ENCODE measurements at regions not wholly inside any gene's neighbourhood (a gene's known extent, or its start where the extent isn't known, plus 50 kb on each side); places are given as distances from the start of the nearest gene placed in this dataset.

DNA sequence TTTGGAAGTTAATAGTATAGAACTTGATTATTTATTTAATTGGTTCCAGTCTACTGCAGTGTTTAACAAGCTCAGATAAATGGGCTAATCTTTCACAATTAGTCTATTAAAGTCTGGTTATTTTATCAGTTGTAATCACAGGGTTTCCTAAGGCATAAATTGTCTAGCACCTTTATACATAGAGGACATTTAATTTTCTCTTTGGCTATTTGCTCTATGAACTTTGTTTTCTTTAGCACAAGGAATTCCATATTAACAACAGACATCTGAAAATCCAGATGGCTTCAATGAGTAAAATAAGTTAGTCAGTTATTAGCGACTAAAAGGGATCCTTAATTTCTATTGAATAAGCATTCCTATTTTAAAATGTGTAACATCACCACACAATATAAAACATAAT, 1350.8 kb upstream of the SLC10A2 start:
- Histone ChIP-seq H3K4me1 (ENCODE audit: control insufficient read depth, insufficient read depth, low read length) (no peaks in the 10 kb centered on the region), H4K91ac (ENCODE audit: insufficient read depth, low read depth, low read length) (no peak overlapping the region), H4K5ac (ENCODE audit: low read depth, low read length) (no peak overlapping the region), H3K23ac (ENCODE audit: low read depth, low read length) (no peak overlapping the region), H3K4ac (ENCODE audit: low read depth, low read length) (no peak overlapping the region), H2AK9ac (replicated peaks; ENCODE audit: low read depth, low read length, poor library complexity) (no peak overlapping the region), H4K8ac (ENCODE audit: low read depth in 2 of 2, low read length in 2 of 2) (no peak overlapping the region), H3K79me1 (ENCODE audit: low read depth in 1 of 2, low read length in 2 of 2) (no peaks in the 10 kb centered on the region), H3K14ac (replicated peaks; ENCODE audit: low read depth, low read length) (no peak overlapping the region), H2BK20ac (ENCODE audit: low read depth, low read length) (no peak overlapping the region), H3K4me3 (ENCODE audit: insufficient read depth, low read depth, low read length) (no peak overlapping the region), H3K4me2 (ENCODE audit: low read depth, low read length) (no peak overlapping the region), H3K9ac (ENCODE audit: low read depth, low read length) (no peak overlapping the region), H2BK15ac (ENCODE audit: low read depth, low read length) (no peak overlapping the region), H3K9me1 (ENCODE audit: insufficient read depth, low read length) (no peaks in the 10 kb centered on the region), H3K56ac (ENCODE audit: extremely low read depth, insufficient read depth, low read length) (no peak overlapping the region), H3K36me3 (ENCODE audit: control insufficient read depth, insufficient read depth, low read length) (no peaks in the 10 kb centered on the region), H3K18ac (ENCODE audit: low read depth, low read length) (no peak overlapping the region), H2BK120ac (ENCODE audit: low read depth, low read length) (no peak overlapping the region), H3K27me3 (ENCODE audit: control insufficient read depth, insufficient read depth, low read length) (no peaks in the 10 kb centered on the region), H3K9me3 (ENCODE audit: control insufficient read depth, insufficient read depth, low read length) (no peaks in the 10 kb centered on the region), H3K27ac (ENCODE audit: insufficient read depth, low read length) (no peak overlapping the region), H2BK5ac (ENCODE audit: low read depth, low read length, poor library complexity, severe bottlenecking) (no peak overlapping the region), H4K20me1 (ENCODE audit: insufficient read depth, low read length) (no peaks in the 10 kb centered on the region), H2AFZ (replicated peaks; ENCODE audit: low read length, poor library complexity) (no peak overlapping the region), H2AK5ac (ENCODE audit: low read depth, low read length) (no peak overlapping the region)
- ATAC-seq (ENCODE audit: low read depth) (no peak), DNase-seq (no peak)
- in situ Hi-C loops (cut with MboI; ENCODE audit: low sequenced_read_pairs): no loop called here
- no peak for TF ChIP-seq RFX5 (IDR thresholded peaks at IDR 0.05; ENCODE audit: low read depth, low read length)
- no peak for TF ChIP-seq RAD21 (IDR thresholded peaks at IDR 0.05; ENCODE audit: low read length)
- TF ChIP-seq CEBPB (IDR thresholded peaks at IDR 0.05; ENCODE audit: low read depth, low read length): no peak
- TF ChIP-seq RCOR1 (IDR thresholded peaks at IDR 0.05; ENCODE audit: insufficient replicate concordance, low read length): no peak
- TF ChIP-seq NFE2L2 (IDR thresholded peaks at IDR 0.05; ENCODE audit: low read depth, low read length): no peak
- no peak for TF ChIP-seq BHLHE40 (IDR thresholded peaks at IDR 0.05; ENCODE audit: low read depth, low read length)
- TF ChIP-seq MXI1 (IDR thresholded peaks at IDR 0.05; ENCODE audit: borderline replicate concordance, low read depth, low read length): no peak
- no peak for TF ChIP-seq FOS (IDR thresholded peaks at IDR 0.05; ENCODE audit: low read depth, low read length)
- TF ChIP-seq CHD1 (IDR thresholded peaks at IDR 0.05; ENCODE audit: low read depth, low read length): no peak
- no peak for TF ChIP-seq MAZ (IDR thresholded peaks at IDR 0.05; ENCODE audit: borderline replicate concordance, low read depth, low read length)
- intact Hi-C loops (cut with micrococcal nuclease): no loop called here
- dilution Hi-C loops (cut with HindIII; ENCODE audit: low sequenced_read_pairs, unreplicated experiment): no loop called here
- CTCF ChIA-PET: no interaction called here
- WGBS, 2 experiments (ENCODE audit: extremely low coverage in 2 of 2, insufficient read length in 1 of 2): no CpG with 5 or more reads among the region's 1 CpG
- no TSS peak for BruUV-seq (replicated peaks)
- POLR2A ChIA-PET (ENCODE audit: unreplicated experiment): no interaction called here

All from IMR-90 (cell line).